ENCODE measurements at regions not wholly inside any gene's neighbourhood (a gene's known extent, or its start where the extent isn't known, plus 50 kb on each side); places are given as distances from the start of the nearest gene placed in this dataset.

- no peak for TF ChIP-seq CTCF (IDR thresholded peaks at IDR 0.05)
- TF ChIP-seq POLR2A (IDR thresholded peaks at IDR 0.05) = no peak
Measured at GRCh38 chr18:34039611-34040010, 185.1 kb downstream of the NOL4 start.
